Natural killer cell (primary cell): ENCODE measurements at regions not wholly inside any gene's neighbourhood (a gene's known extent, or its start where the extent isn't known, plus 50 kb on each side); places are given as distances from the start of the nearest gene placed in this dataset.

Experiments used
- ATAC-seq, 3 donors: fragments of 150-1000 bp in 2 of 3; fragments of 200-7000 bp in 1 of 3; cut with Tn5 transposase; 1 replicate in 1 of 3; 2 replicates in 2 of 3; pipeline ENCODE4 v1.10.0; 2021; ENCODE audit warnings: mild to moderate bottlenecking in 2 of 3, moderate library complexity in 2 of 3
- DNase-seq, 2 donors: peaks; one replicate each; pipeline versions ENCODE4 v3.0.0 to v3.0.0-alpha.2; 2013 to 2021; ENCODE audit warnings: mixed read lengths in 1 of 2
- H3K27ac ChIP-seq: one replicate; pipeline ENCODE4 v1.5.1; 2013; ENCODE audit warnings: mild to moderate bottlenecking, low read length
- H3K27me3 ChIP-seq: one replicate; pipeline ENCODE4 v1.6.1; 2013; ENCODE audit warnings: low read length; ENCODE audit not compliant: control insufficient read depth, insufficient read depth
- H3K36me3 ChIP-seq: one replicate; pipeline ENCODE4 v1.6.1; 2013; ENCODE audit warnings: low read length; ENCODE audit not compliant: control insufficient read depth, insufficient read depth
- H3K4me1 ChIP-seq: one replicate; pipeline ENCODE4 v1.6.1; 2013; ENCODE audit warnings: low read length; ENCODE audit not compliant: control insufficient read depth, insufficient read depth
- H3K4me3 ChIP-seq: one replicate; pipeline ENCODE4 v1.5.1; 2013; ENCODE audit warnings: low read length
- H3K9me3 ChIP-seq: one replicate; pipeline ENCODE4 v1.6.1; 2013; ENCODE audit warnings: low read length; ENCODE audit not compliant: control insufficient read depth, insufficient read depth
- H3K27ac Mint-ChIP-seq, 2 donors: one replicate each; pipeline ENCODE4 v1.8.0; 2022; ENCODE audit warnings: mild to moderate bottlenecking in 2 of 2, mixed read lengths in 2 of 2, moderate library complexity in 1 of 2
- H3K27me3 Mint-ChIP-seq, 2 donors: one replicate each; pipeline ENCODE4 v1.8.0; 2022; ENCODE audit warnings: low read depth in 2 of 2, mixed read lengths in 2 of 2
- H3K36me3 Mint-ChIP-seq: one replicate; pipeline ENCODE4 v1.8.0; 2022; ENCODE audit warnings: mixed read lengths
- H3K4me1 Mint-ChIP-seq, 2 donors: one replicate each; pipeline ENCODE4 v1.8.0; 2022; ENCODE audit warnings: mixed read lengths in 2 of 2
- H3K4me3 Mint-ChIP-seq: one replicate; pipeline ENCODE4 v1.8.0; 2022; ENCODE audit warnings: mild to moderate bottlenecking, moderate library complexity, mixed read lengths
- H3K9me3 Mint-ChIP-seq, 2 donors: one replicate each; pipeline ENCODE4 v1.8.0; 2022; ENCODE audit warnings: mixed read lengths in 2 of 2
- CTCF ChIP-seq: fragments of 200-600 bp; IDR thresholded peaks from one replicate; pipeline ENCODE4 v1.8.0; 2022; ENCODE audit warnings: antibody characterized with exemption
- WGBS: methylation state at CpG from one replicate; pipeline ENCODE4 v1.1.7; 2013; ENCODE audit warnings: missing lambda C conversion rate; ENCODE audit not compliant: insufficient coverage; 5-methylcytosine and 5-hydroxymethylcytosine counted together
- intact Hi-C: fragments of 100-400 bp; cut with micrococcal nuclease; formaldehyde crosslinking; loops from one replicate; pipeline ENCODE4 v1.14.2; 2022

DNA sequence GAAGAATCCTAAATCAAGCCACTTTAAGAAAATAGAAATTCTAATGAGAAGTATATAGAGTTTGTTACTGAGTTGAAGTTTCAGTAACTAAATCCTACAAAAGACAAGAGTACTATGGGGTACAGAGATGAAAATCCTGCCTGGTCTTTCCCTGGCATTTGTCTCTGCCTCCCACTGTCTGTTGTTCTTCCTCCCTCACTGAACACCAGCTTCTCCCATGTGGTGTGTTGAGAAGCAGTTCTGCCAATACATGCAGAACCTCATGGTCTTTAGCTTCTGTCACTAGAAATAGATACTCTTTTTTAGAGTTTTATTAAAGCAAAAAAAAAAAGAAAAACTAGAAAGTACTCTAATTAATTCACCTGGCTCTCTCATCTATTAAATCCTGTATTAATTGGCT lies 664.4 kb downstream of the CDH8 start:
- no peak overlapping the region for H3K4me3 Mint-ChIP-seq
- intact Hi-C loops, result no loop called here
- Histone ChIP-seq H3K9me3 (peaks cover 3% of the 10 kb centered on the region), H3K27me3 (no peaks in the 10 kb centered on the region), H3K4me3 (no peak overlapping the region), H3K27ac (no peak overlapping the region), H3K4me1 (no peaks in the 10 kb centered on the region), H3K36me3 (no peaks in the 10 kb centered on the region)
- no peak for TF ChIP-seq CTCF
- no peaks in the 10 kb centered on the region for H3K4me1 Mint-ChIP-seq
- H3K36me3 Mint-ChIP-seq, result peaks cover 6% of the 10 kb centered on the region
- DNase-seq (no peak), ATAC-seq (no peak)
- H3K9me3 Mint-ChIP-seq, result peaks cover 9 to 15% of the 10 kb centered on the region in 2 donors
- H3K27me3 Mint-ChIP-seq, result no peaks in the 10 kb centered on the region
- H3K27ac Mint-ChIP-seq, result no peak overlapping the region

GRCh38 chr16:61371388-61371787 lies 664.9 kb downstream of the CDH8 start:
- no peaks in the 10 kb centered on the region for H3K27me3 Mint-ChIP-seq
- Histone ChIP-seq H3K27ac (no peak overlapping the region), H3K4me3 (no peak overlapping the region), H3K4me1 (no peaks in the 10 kb centered on the region), H3K9me3 (peaks cover 3% of the 10 kb centered on the region), H3K27me3 (no peaks in the 10 kb centered on the region), H3K36me3 (no peaks in the 10 kb centered on the region)
- no peak overlapping the region for H3K4me3 Mint-ChIP-seq
- peaks cover 10 to 17% of the 10 kb centered on the region in 2 donors for H3K9me3 Mint-ChIP-seq
- no peak overlapping the region for H3K27ac Mint-ChIP-seq
- ATAC-seq (no peak), DNase-seq (no peak)
- H3K4me1 Mint-ChIP-seq, result no peaks in the 10 kb centered on the region
- H3K36me3 Mint-ChIP-seq, result peaks cover 6% of the 10 kb centered on the region
- intact Hi-C loops, result no loop called here
- 85% methylated on average over 2 of the region's 2 CpGs for WGBS
- TF ChIP-seq CTCF, result no peak

- Mint-ChIP-seq H3K4me1 (no peaks in the 10 kb centered on the region), H3K4me3 (no peak overlapping the region), H3K36me3 (peaks cover 6% of the 10 kb centered on the region), H3K27ac (no peak overlapping the region), H3K9me3 (peaks cover 8 to 16% of the 10 kb centered on the region in 2 donors), H3K27me3 (no peaks in the 10 kb centered on the region)
- Histone ChIP-seq H3K4me1 (no peaks in the 10 kb centered on the region), H3K27ac (no peak overlapping the region), H3K4me3 (no peak overlapping the region), H3K9me3 (peaks cover 3% of the 10 kb centered on the region), H3K27me3 (no peaks in the 10 kb centered on the region), H3K36me3 (no peaks in the 10 kb centered on the region)
- ATAC-seq, result no peak
- TF ChIP-seq CTCF, result no peak
- DNase-seq, result no peak
- intact Hi-C loops, result no loop called here
- no CpG with 5 or more reads among the region's 2 CpGs for WGBS
Observed at GRCh38 chr16:61370564-61370963, 665.7 kb downstream of the CDH8 start.

DNA sequence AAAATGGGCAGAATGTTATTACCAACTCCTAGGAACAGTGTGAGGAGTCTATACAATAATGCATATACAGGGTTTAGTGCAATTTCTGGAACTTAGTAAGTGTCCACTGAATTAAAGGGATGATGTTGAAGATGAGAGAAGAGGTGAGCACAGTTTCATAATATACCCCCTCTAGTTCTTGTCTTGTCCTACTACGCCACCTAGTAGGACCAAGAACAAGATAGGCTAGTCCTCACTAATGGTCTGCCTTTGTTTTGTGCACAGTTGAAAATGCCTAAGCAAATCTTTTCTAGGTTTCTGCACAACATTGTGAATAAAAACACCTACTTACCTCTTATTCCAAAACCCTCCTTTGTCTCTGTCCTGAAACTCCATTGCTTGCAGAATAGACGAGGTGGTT lies 670.2 kb downstream of the CDH8 start:
- Histone ChIP-seq H3K27me3 (no peaks in the 10 kb centered on the region), H3K36me3 (no peaks in the 10 kb centered on the region), H3K27ac (no peak overlapping the region), H3K4me3 (no peak overlapping the region), H3K9me3 (no peaks in the 10 kb centered on the region), H3K4me1 (no peaks in the 10 kb centered on the region)
- TF ChIP-seq CTCF, result no peak
- Mint-ChIP-seq H3K4me1 (no peaks in the 10 kb centered on the region), H3K9me3 (peaks cover 8 to 13% of the 10 kb centered on the region in 2 donors), H3K27me3 (no peaks in the 10 kb centered on the region), H3K27ac (no peak overlapping the region), H3K36me3 (no peaks in the 10 kb centered on the region), H3K4me3 (no peak overlapping the region)
- ATAC-seq (no peak), DNase-seq (no peak)
- WGBS, result 73% methylated on average over 2 of the region's 2 CpGs
- intact Hi-C loops, result no loop called here
